Spinal cord (tissue), 9 donors: ENCODE measurements at regions not wholly inside any gene's neighbourhood (a gene's known extent, or its start where the extent isn't known, plus 50 kb on each side); places are given as distances from the start of the nearest gene placed in this dataset.

Experiments
- DNase-seq, 6 donors: peaks; one replicate each; pipeline versions ENCODE4 v3.0.0 to v3.0.0-alpha.2; 2013 to 2015; ENCODE audit warnings: low spot score in 6 of 6, low read depth in 4 of 6
- H3K27ac ChIP-seq: one replicate; pipeline ENCODE4 v1.5.1; 2013; ENCODE audit warnings: low read depth, low read length, control low read depth
- H3K27me3 ChIP-seq: one replicate; pipeline ENCODE4 v1.6.1; 2013; ENCODE audit warnings: low read length; ENCODE audit not compliant: control insufficient read depth, insufficient read depth
- H3K36me3 ChIP-seq: one replicate; pipeline ENCODE4 v1.6.1; 2013; ENCODE audit warnings: low read length; ENCODE audit not compliant: control insufficient read depth, insufficient read depth
- H3K4me1 ChIP-seq: one replicate; pipeline ENCODE4 v1.6.1; 2013; ENCODE audit warnings: low read length; ENCODE audit not compliant: control insufficient read depth, insufficient read depth
- H3K4me3 ChIP-seq: one replicate; pipeline ENCODE4 v1.5.1; 2013; ENCODE audit warnings: low read depth, low read length, control low read depth
- H3K9me3 ChIP-seq: one replicate; pipeline ENCODE4 v1.6.1; 2013; ENCODE audit warnings: low read length; ENCODE audit not compliant: control insufficient read depth, insufficient read depth
- WGBS: methylation state at CpG from one replicate; pipeline ENCODE4 v1.1.5; 2013; ENCODE audit warnings: missing lambda C conversion rate; ENCODE audit not compliant: insufficient coverage; 5-methylcytosine and 5-hydroxymethylcytosine counted together
- donor health status: healthy.

- no peak for DNase-seq
- no peaks in the 10 kb centered on the region for H3K4me1 ChIP-seq
- no peaks in the 10 kb centered on the region for H3K9me3 ChIP-seq
- no peaks in the 10 kb centered on the region for H3K36me3 ChIP-seq
- H3K27ac ChIP-seq, result no peak overlapping the region
- WGBS, result no CpG with 5 or more reads among the region's 2 CpGs
- no peaks in the 10 kb centered on the region for H3K27me3 ChIP-seq
- H3K4me3 ChIP-seq, result no peak overlapping the region
Observed at GRCh38 chrX:82292803-82293202, 1090.9 kb downstream of the SH3BGRL start.

GRCh38 chrX:82320569-82320968 is 1118.7 kb downstream of the SH3BGRL start:
- DNase-seq, result peak in 1 of 6 donors; percentile 10
- no peaks in the 10 kb centered on the region for H3K4me1 ChIP-seq
- no peaks in the 10 kb centered on the region for H3K36me3 ChIP-seq
- H3K4me3 ChIP-seq, result no peak overlapping the region
- H3K9me3 ChIP-seq, result peaks cover 1% of the 10 kb centered on the region
- no CpG with 5 or more reads among the region's 1 CpG for WGBS
- no peak overlapping the region for H3K27ac ChIP-seq
- no peaks in the 10 kb centered on the region for H3K27me3 ChIP-seq

DNA sequence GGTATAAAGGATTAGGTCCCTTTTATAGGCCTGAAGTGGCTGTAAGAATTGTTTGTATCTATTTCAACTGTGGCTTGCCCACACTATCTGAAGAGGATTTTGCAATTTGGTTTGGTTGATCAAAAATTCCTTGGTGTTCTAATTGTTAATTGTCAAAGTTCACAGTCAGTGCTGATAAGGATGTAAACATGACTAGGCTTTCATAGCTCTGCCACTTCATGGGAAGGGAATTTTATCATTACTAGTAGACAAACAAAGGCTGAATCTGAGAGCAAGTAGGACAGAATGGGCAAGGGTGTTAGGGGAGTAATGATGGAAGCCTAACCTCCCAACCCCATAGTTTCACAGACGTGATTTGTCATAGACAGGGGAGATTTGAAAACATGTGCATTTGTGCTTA is 1131.7 kb downstream of the SH3BGRL start:
- H3K9me3 ChIP-seq, result no peaks in the 10 kb centered on the region
- DNase-seq, result no peak
- no CpG with 5 or more reads among the region's 1 CpG for WGBS

DNA sequence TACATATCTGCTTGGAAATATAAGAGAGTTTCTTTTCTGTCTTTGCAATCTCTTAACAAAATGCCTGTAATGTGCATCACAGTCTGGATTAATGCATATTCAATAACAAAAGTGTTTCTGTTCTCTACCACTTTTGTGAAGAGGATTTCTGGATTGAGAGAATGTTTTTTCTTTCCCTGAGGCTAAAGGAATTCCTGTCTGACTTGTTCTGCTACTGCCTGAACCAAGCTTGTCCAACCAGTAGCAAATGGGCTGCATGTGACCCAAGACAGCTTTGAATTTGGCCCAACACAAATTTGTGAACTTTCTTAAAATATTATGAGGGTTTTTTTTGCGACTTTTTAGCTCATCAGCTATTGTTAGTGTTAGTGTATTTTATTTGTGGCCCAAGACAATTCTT is 1133.9 kb downstream of the SH3BGRL start:
- Histone ChIP-seq H3K27me3 (no peaks in the 10 kb centered on the region), H3K36me3 (no peaks in the 10 kb centered on the region), H3K4me1 (no peaks in the 10 kb centered on the region), H3K27ac (no peak overlapping the region), H3K9me3 (no peaks in the 10 kb centered on the region), H3K4me3 (no peak overlapping the region)
- DNase-seq, result no peak
- WGBS, result no CpG with 5 or more reads among the region's 1 CpG

More for the DNA sequence above, 1131.7 kb downstream of the SH3BGRL start:
- H3K27me3 ChIP-seq, result no peaks in the 10 kb centered on the region
- H3K4me3 ChIP-seq, result no peak overlapping the region
- H3K27ac ChIP-seq, result no peak overlapping the region
- no peaks in the 10 kb centered on the region for H3K36me3 ChIP-seq
- H3K4me1 ChIP-seq, result no peaks in the 10 kb centered on the region

- no peak for DNase-seq
- Histone ChIP-seq H3K27ac (no peak overlapping the region), H3K36me3 (no peaks in the 10 kb centered on the region), H3K4me1 (no peaks in the 10 kb centered on the region), H3K9me3 (no peaks in the 10 kb centered on the region), H3K4me3 (no peak overlapping the region), H3K27me3 (no peaks in the 10 kb centered on the region)
- 40% methylated on average over 1 of the region's 3 CpGs for WGBS
Observed at GRCh38 chrX:82342531-82342930, 1140.6 kb downstream of the SH3BGRL start.

GRCh38 chrX:82362550-82362949 is 1145.5 kb upstream of the POU3F4 start:
- H3K9me3 ChIP-seq, result no peaks in the 10 kb centered on the region
- H3K27ac ChIP-seq, result no peak overlapping the region
- no peak overlapping the region for H3K4me3 ChIP-seq
- no peaks in the 10 kb centered on the region for H3K36me3 ChIP-seq
- no peaks in the 10 kb centered on the region for H3K27me3 ChIP-seq
- no peaks in the 10 kb centered on the region for H3K4me1 ChIP-seq
- WGBS, result 65% methylated on average over 5 of the region's 5 CpGs
- no peak for DNase-seq

GRCh38 chrX:82362990-82363389 is 1145.1 kb upstream of the POU3F4 start:
- H3K27me3 ChIP-seq, result no peaks in the 10 kb centered on the region
- no peaks in the 10 kb centered on the region for H3K36me3 ChIP-seq
- no peak overlapping the region for H3K4me3 ChIP-seq
- H3K9me3 ChIP-seq, result no peaks in the 10 kb centered on the region
- DNase-seq, result no peak
- H3K27ac ChIP-seq, result no peak overlapping the region
- 89% methylated on average over 1 of the region's 1 CpG for WGBS
- no peaks in the 10 kb centered on the region for H3K4me1 ChIP-seq

- Histone ChIP-seq H3K27ac (no peak overlapping the region), H3K36me3 (no peaks in the 10 kb centered on the region), H3K4me3 (no peak overlapping the region), H3K4me1 (no peaks in the 10 kb centered on the region), H3K9me3 (no peaks in the 10 kb centered on the region), H3K27me3 (no peaks in the 10 kb centered on the region)
- 93% methylated on average over 2 of the region's 3 CpGs for WGBS
- DNase-seq, result no peak
Observed at GRCh38 chrX:82370978-82371646, 1137.0 kb upstream of the POU3F4 start.

DNA sequence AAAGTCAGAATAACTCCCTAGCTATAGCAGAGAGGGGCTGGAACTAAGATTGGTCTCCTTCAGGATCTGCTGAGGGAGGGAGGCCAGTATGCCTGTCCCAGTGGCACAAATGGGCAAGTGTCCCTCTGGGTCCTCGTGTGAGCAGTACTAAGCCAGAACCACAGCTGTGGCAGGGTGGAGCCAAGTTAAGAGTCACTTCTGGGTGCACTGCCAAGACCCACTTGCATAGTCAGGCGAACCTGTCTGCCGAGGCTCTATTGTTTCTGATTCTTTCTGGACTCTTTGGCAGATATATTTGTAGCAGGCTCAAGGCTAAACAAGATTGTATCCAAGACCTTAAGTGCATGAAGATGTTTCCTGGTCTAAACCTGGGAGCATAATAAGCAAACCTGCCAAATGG is 1123.7 kb upstream of the POU3F4 start:
- H3K4me3 ChIP-seq, result no peak overlapping the region
- no peak overlapping the region for H3K27ac ChIP-seq
- DNase-seq, result no peak
- H3K9me3 ChIP-seq, result no peaks in the 10 kb centered on the region
- 60% methylated on average over 3 of the region's 3 CpGs for WGBS
- H3K27me3 ChIP-seq, result peaks cover 2% of the 10 kb centered on the region
- H3K4me1 ChIP-seq, result no peaks in the 10 kb centered on the region
- H3K36me3 ChIP-seq, result no peaks in the 10 kb centered on the region

GRCh38 chrX:82412858-82413257 is 1095.2 kb upstream of the POU3F4 start:
- H3K27ac ChIP-seq, result no peak overlapping the region
- H3K9me3 ChIP-seq, result no peaks in the 10 kb centered on the region
- no peaks in the 10 kb centered on the region for H3K36me3 ChIP-seq
- WGBS, result no CpG with 5 or more reads among the region's 2 CpGs
- DNase-seq, result peak in 1 of 6 donors; percentile 1
- no peaks in the 10 kb centered on the region for H3K4me1 ChIP-seq
- no peaks in the 10 kb centered on the region for H3K27me3 ChIP-seq
- no peak overlapping the region for H3K4me3 ChIP-seq
